Heart left ventricle (tissue), 13 donors: ENCODE measurements at regions not wholly inside any gene's neighbourhood (a gene's known extent, or its start where the extent isn't known, plus 50 kb on each side); places are given as distances from the start of the nearest gene placed in this dataset.

Source experiments
- CTCF ChIP-seq, 12 donors: fragments of 200-600 bp; sonication (generic) in 4 of 12; IDR thresholded peaks; one replicate each; pipeline versions ENCODE4 v1.5.0 to v1.8.0; 2018 to 2022; ENCODE audit warnings: antibody characterized with exemption in 12 of 12, mild to moderate bottlenecking in 5 of 12
- POLR2A ChIP-seq, 2 donors: fragments of 450-650 bp; IDR thresholded peaks; one replicate each; pipeline ENCODE4 v1.6.1; 2017; ENCODE audit warnings: antibody characterized with exemption in 2 of 2, mild to moderate bottlenecking in 2 of 2, moderate library complexity in 2 of 2
- donor health status: ischemic (EF 13 %, LVEDD 7.1; RV severe dilation, severe dysfunction).
- donor health status: DM: no; HTN: yes; CAD: no.
- donor health status: DM: no; HTN: no; CAD: no.
- donor health status: ischemic (EF 25% LVEDD 6.9; RV normal size, moderate dysfunction).
- donor health status: ischemic (EF 25% LVEDD 5.7; RV mildly dilated, moderate dysfunction).
- donor health status: ischemic (EF 35%, LVEDD 5.7; RV mildly dilated, moderate dysfunction).
- donor health status: nonischemic (EF 11% LVEDD 7.7; RV severe dilation, severe dysfunction).
- donor health status: DM: yes; HTN: yes; CAD: no.
- donor health status: PGD.
- donor health status: ischemic (EF 29% LVEDD 5.4; RV normal size, mild dysfunction).
- donor health status: nonischemic (EF 23%, LVEDD 6.1; RV moderate dilation, normal function).

GRCh38 chr2:120974950-120975349, 239.3 kb downstream of the GLI2 start:
- TF ChIP-seq CTCF (IDR thresholded peaks at IDR 0.05) (no peak), POLR2A (IDR thresholded peaks at IDR 0.05) (no peak)
